WTC11 (cell line): ENCODE measurements at regions not wholly inside any gene's neighbourhood (a gene's known extent, or its start where the extent isn't known, plus 50 kb on each side); places are given as distances from the start of the nearest gene placed in this dataset.

Source experiments
- ATAC-seq: fragments of 200-7000 bp; cut with Tn5 transposase; 2 replicates; pipeline ENCODE4 v1.10.0; 2021; ENCODE audit warnings: mild to moderate bottlenecking, moderate library complexity
- CTCF ChIA-PET: fragments of 300-600 bp; sonication (Branson Sonifier 250); formaldehyde crosslinking; loops from one replicate; lab custom pipeline; 2021; ENCODE audit warnings: antibody characterized with exemption; lab: Charles Lee
- POLR2A ChIA-PET: fragments of 350-600 bp; sonication (Branson Sonifier 250); formaldehyde crosslinking; loops from one replicate; lab custom pipeline; 2021; ENCODE audit warnings: antibody characterized with exemption; lab: Charles Lee
- DNase-seq: peaks from one replicate; pipeline ENCODE4 v3.0.0; 2021; ENCODE audit warnings: low spot score
- H3K27ac Mint-ChIP-seq: 2 replicates; pipeline ENCODE4 v1.8.0; 2021; ENCODE audit warnings: mixed read lengths
- H3K27me3 Mint-ChIP-seq: 2 replicates; pipeline ENCODE4 v1.8.0; 2021; ENCODE audit warnings: low read depth, mild to moderate bottlenecking, moderate library complexity, mixed read lengths
- H3K36me3 Mint-ChIP-seq: 2 replicates; pipeline ENCODE4 v1.8.0; 2021; ENCODE audit warnings: mixed read lengths
- H3K4me1 Mint-ChIP-seq: 2 replicates; pipeline ENCODE4 v1.8.0; 2022; ENCODE audit warnings: mixed read lengths
- H3K4me3 Mint-ChIP-seq: 2 replicates; pipeline ENCODE4 v1.8.0; 2021; ENCODE audit warnings: mild to moderate bottlenecking, moderate library complexity, mixed read lengths
- H3K9me3 Mint-ChIP-seq: 2 replicates; pipeline ENCODE4 v1.8.0; 2021; ENCODE audit warnings: mixed read lengths
- ATF1 ChIP-seq: sonication (generic); formaldehyde crosslinking; IDR thresholded peaks from 2 replicates; pipeline ENCODE4 v1.8.1; 2023; ENCODE audit warnings: mild to moderate bottlenecking, moderate library complexity, missing genetic modification reagents
- ATF2 ChIP-seq: sonication (generic); formaldehyde crosslinking; IDR thresholded peaks from 2 replicates; pipeline ENCODE4 v1.8.1; 2022; ENCODE audit warnings: low read depth, missing genetic modification reagents, borderline replicate concordance
- CREB1 ChIP-seq: sonication (generic); formaldehyde crosslinking; IDR thresholded peaks from 2 replicates; pipeline ENCODE4 v1.8.0; 2023; ENCODE audit warnings: mild to moderate bottlenecking, missing genetic modification reagents
- FOXJ3 ChIP-seq: sonication (generic); formaldehyde crosslinking; IDR thresholded peaks from 2 replicates; pipeline ENCODE4 v1.9.0; 2021; ENCODE audit warnings: missing genetic modification reagents, mild to moderate bottlenecking, borderline replicate concordance
- KAT7 ChIP-seq: sonication (generic); formaldehyde crosslinking; IDR thresholded peaks from 2 replicates; pipeline ENCODE4 v1.8.1; 2023; ENCODE audit warnings: missing genetic modification reagents, mild to moderate bottlenecking, borderline replicate concordance
- MXD4 ChIP-seq: fragments of 250-450 bp; sonication (Bioruptor Pico); IDR thresholded peaks from 2 replicates; pipeline ENCODE4 v1.8.0; 2021; ENCODE audit warnings: mild to moderate bottlenecking, moderate library complexity, borderline replicate concordance
- PRRX2 ChIP-seq: fragments of 250-450 bp; sonication (Bioruptor Pico); IDR thresholded peaks from 2 replicates; pipeline ENCODE4 v1.8.0; 2021; ENCODE audit warnings: mild to moderate bottlenecking
- STAT6 ChIP-seq: sonication (generic); formaldehyde crosslinking; conservative IDR thresholded peaks from 2 replicates; pipeline ENCODE4 v1.8.1; 2023; ENCODE audit warnings: mild to moderate bottlenecking, low read depth, missing genetic modification reagents, moderate library complexity
- TCF7 ChIP-seq: sonication (generic); formaldehyde crosslinking; IDR thresholded peaks from 2 replicates; pipeline ENCODE4 v1.8.0; 2022; ENCODE audit warnings: mild to moderate bottlenecking, low read depth, missing genetic modification reagents, moderate library complexity
- TEAD1 ChIP-seq: sonication (generic); formaldehyde crosslinking; IDR thresholded peaks from 2 replicates; pipeline ENCODE4 v1.8.0; 2022; ENCODE audit warnings: mild to moderate bottlenecking, missing genetic modification reagents
- ZNF121 ChIP-seq: sonication (generic); formaldehyde crosslinking; IDR thresholded peaks from 2 replicates; pipeline ENCODE4 v1.8.0; 2023; ENCODE audit warnings: missing genetic modification reagents
- ZNF423 ChIP-seq: fragments of 250-450 bp; sonication (Bioruptor Pico); IDR thresholded peaks from 2 replicates; pipeline ENCODE4 v2.1.2; 2022; ENCODE audit warnings: mild to moderate bottlenecking, moderate library complexity
- ZNF425 ChIP-seq: fragments of 250-450 bp; sonication (Bioruptor Pico); conservative IDR thresholded peaks from 2 replicates; pipeline ENCODE4 v1.9.0; 2021; ENCODE audit warnings: mild to moderate bottlenecking
- TF ChIP-seq, protein P1 (sequence below): sonication (generic); formaldehyde crosslinking; IDR thresholded peaks from 2 replicates; pipeline ENCODE4 v1.8.0; 2022; ENCODE audit warnings: mild to moderate bottlenecking, missing genetic modification reagents
- TF ChIP-seq, protein P2 (sequence below): fragments of 250-450 bp; sonication (Bioruptor Pico); IDR thresholded peaks from 2 replicates; pipeline ENCODE4 v1.9.0; 2021; ENCODE audit warnings: moderate library complexity, mild to moderate bottlenecking, inconsistent platforms, borderline replicate concordance
- TF ChIP-seq, protein P3 (sequence below): sonication (generic); formaldehyde crosslinking; IDR thresholded peaks from 2 replicates; pipeline ENCODE4 v1.8.1; 2022; ENCODE audit warnings: low read depth, mild to moderate bottlenecking, moderate library complexity, missing genetic modification reagents, borderline replicate concordance
- TF ChIP-seq, protein P4 (sequence below): sonication (generic); formaldehyde crosslinking; IDR thresholded peaks from 2 replicates; pipeline ENCODE4 v1.8.0; 2022; ENCODE audit warnings: missing genetic modification reagents

DNA sequence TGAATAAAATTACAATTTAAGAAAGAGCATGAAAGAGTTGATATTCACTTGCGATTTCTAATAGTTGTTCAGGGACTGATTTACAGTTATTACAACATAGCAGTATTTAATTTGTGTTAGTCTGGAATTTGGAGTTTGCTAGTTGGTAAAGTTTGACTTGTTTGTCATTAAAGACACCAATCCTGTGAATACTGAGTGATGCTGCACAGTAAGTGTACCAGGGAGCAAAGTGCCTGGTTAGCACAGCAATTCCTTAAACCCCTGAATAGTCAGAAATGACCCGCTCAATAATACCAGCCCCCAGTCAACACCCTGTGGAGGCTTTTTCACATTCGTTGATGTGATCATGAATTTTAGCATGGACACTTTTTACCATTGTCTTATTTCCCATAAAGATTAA is 122.2 kb upstream of the GC start (continued):
- no peak for TF ChIP-seq ATF2

GRCh38 chr4:71907071-71907470 is 123.2 kb upstream of the GC start:
- peaks cover 59% of the 10 kb centered on the region for H3K9me3 Mint-ChIP-seq
- no peak overlapping the region for H3K4me3 Mint-ChIP-seq
- H3K36me3 Mint-ChIP-seq: peaks cover 61% of the 10 kb centered on the region
- POLR2A ChIA-PET: no interaction called here
- peaks cover 10% of the 10 kb centered on the region for H3K4me1 Mint-ChIP-seq
- peaks cover 3% of the 10 kb centered on the region for H3K27me3 Mint-ChIP-seq
- TF ChIP-seq FOXJ3 (CRISPR knock-in tag): no peak
- TF ChIP-seq KAT7: no peak
- no peak for TF ChIP-seq TEAD1 (CRISPR knock-in tag)
- TF ChIP-seq ZNF425: no peak
- TF ChIP-seq, protein P1, sequence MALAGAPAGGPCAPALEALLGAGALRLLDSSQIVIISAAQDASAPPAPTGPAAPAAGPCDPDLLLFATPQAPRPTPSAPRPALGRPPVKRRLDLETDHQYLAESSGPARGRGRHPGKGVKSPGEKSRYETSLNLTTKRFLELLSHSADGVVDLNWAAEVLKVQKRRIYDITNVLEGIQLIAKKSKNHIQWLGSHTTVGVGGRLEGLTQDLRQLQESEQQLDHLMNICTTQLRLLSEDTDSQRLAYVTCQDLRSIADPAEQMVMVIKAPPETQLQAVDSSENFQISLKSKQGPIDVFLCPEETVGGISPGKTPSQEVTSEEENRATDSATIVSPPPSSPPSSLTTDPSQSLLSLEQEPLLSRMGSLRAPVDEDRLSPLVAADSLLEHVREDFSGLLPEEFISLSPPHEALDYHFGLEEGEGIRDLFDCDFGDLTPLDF: no peak
- no peak for TF ChIP-seq ZNF423 (CRISPR knock-in tag)
- TF ChIP-seq ZNF121 (CRISPR knock-in tag): no peak
- TF ChIP-seq PRRX2: no peak
- TF ChIP-seq CREB1: no peak
- no peak for TF ChIP-seq ATF1 (CRISPR knock-in tag)
- TF ChIP-seq MXD4: no peak
- no peak overlapping the region for H3K27ac Mint-ChIP-seq
- ATAC-seq (no peak), DNase-seq (no peak)
- CTCF ChIA-PET: no interaction called here

DNA sequence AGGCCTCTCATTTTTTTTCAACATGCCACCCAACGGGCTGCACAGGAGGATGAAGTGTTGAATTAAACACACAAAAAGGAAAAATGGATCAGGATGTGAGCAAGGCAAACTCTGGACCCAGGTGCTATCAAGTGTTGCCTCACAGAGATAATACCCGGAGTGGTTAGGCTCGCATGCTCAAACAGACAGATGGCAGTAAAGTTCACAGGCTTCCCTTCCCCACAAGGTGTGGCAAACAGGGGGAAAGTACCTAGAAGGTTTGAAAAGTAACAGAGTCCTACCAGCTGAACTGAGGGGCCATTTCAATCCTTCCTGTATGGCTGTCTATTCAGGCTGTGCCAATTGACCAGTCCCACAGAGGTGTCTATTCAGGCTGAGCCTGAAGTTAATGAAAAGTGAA is 123.9 kb upstream of the GC start:
- peaks cover 59% of the 10 kb centered on the region for H3K9me3 Mint-ChIP-seq
- peaks cover 3% of the 10 kb centered on the region for H3K27me3 Mint-ChIP-seq
- POLR2A ChIA-PET: no interaction called here
- DNase-seq (no peak), ATAC-seq (0 out of 2 replicates have a peak, but pooled peaks have one; percentile 22)
- H3K4me1 Mint-ChIP-seq: peaks cover 6% of the 10 kb centered on the region
- H3K36me3 Mint-ChIP-seq: peaks cover 61% of the 10 kb centered on the region
- no peak overlapping the region for H3K27ac Mint-ChIP-seq
- CTCF ChIA-PET: no interaction called here
- H3K4me3 Mint-ChIP-seq: no peak overlapping the region
- TF ChIP-seq, protein P2, sequence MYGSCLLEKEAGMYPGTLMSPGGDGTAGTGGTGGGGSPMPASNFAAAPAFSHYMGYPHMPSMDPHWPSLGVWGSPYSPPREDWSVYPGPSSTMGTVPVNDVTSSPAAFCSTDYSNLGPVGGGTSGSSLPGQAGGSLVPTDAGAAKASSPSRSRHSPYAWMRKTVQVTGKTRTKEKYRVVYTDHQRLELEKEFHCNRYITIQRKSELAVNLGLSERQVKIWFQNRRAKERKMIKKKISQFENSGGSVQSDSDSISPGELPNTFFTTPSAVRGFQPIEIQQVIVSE (CRISPR knock-in tag): no peak
- TF ChIP-seq, protein P3, sequence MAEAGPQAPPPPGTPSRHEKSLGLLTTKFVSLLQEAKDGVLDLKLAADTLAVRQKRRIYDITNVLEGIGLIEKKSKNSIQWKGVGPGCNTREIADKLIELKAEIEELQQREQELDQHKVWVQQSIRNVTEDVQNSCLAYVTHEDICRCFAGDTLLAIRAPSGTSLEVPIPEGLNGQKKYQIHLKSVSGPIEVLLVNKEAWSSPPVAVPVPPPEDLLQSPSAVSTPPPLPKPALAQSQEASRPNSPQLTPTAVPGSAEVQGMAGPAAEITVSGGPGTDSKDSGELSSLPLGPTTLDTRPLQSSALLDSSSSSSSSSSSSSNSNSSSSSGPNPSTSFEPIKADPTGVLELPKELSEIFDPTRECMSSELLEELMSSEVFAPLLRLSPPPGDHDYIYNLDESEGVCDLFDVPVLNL (CRISPR knock-in tag): no peak
- TF ChIP-seq TCF7 (CRISPR knock-in tag) (no peak), ZNF423 (CRISPR knock-in tag) (no peak), CREB1 (no peak), STAT6 (CRISPR knock-in tag) (no peak)
- TF ChIP-seq, protein P4, sequence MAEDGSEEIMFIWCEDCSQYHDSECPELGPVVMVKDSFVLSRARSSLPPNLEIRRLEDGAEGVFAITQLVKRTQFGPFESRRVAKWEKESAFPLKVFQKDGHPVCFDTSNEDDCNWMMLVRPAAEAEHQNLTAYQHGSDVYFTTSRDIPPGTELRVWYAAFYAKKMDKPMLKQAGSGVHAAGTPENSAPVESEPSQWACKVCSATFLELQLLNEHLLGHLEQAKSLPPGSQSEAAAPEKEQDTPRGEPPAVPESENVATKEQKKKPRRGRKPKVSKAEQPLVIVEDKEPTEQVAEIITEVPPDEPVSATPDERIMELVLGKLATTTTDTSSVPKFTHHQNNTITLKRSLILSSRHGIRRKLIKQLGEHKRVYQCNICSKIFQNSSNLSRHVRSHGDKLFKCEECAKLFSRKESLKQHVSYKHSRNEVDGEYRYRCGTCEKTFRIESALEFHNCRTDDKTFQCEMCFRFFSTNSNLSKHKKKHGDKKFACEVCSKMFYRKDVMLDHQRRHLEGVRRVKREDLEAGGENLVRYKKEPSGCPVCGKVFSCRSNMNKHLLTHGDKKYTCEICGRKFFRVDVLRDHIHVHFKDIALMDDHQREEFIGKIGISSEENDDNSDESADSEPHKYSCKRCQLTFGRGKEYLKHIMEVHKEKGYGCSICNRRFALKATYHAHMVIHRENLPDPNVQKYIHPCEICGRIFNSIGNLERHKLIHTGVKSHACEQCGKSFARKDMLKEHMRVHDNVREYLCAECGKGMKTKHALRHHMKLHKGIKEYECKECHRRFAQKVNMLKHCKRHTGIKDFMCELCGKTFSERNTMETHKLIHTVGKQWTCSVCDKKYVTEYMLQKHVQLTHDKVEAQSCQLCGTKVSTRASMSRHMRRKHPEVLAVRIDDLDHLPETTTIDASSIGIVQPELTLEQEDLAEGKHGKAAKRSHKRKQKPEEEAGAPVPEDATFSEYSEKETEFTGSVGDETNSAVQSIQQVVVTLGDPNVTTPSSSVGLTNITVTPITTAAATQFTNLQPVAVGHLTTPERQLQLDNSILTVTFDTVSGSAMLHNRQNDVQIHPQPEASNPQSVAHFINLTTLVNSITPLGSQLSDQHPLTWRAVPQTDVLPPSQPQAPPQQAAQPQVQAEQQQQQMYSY: no peak
